HepG2 (cell line): ENCODE measurements at regions not wholly inside any gene's neighbourhood (a gene's known extent, or its start where the extent isn't known, plus 50 kb on each side); places are given as distances from the start of the nearest gene placed in this dataset.

Experiments
- ATAC-seq: fragments of 200-7000 bp; cut with Tn5 transposase; 3 replicates; pipeline ENCODE4 v1.9.1; 2020; ENCODE audit warnings: mild to moderate bottlenecking, moderate library complexity
- BruUV-seq: library from RNA; stranded (reverse); fragments of 400-500 nt; replicated peaks from 2 replicates; lab custom pipeline; 2021; lab: Mats Ljungman, UMichigan
- CTCF ChIA-PET: fragments of 300-600 bp; formaldehyde crosslinking; extraction: SDS; loops from one replicate; lab custom pipeline; 2021; ENCODE audit warnings: low total read pairs, inconsistent platforms, low intra/inter-chr PET ratio; lab: Yijun Ruan, JAX
- POLR2A ChIA-PET: fragments of 350-600 bp; sonication (Branson Sonifier 250); formaldehyde crosslinking; loops from one replicate; lab custom pipeline; 2020; ENCODE audit warnings: antibody characterized with exemption, inconsistent platforms; lab: Yijun Ruan, JAX
- DNase-seq: peaks from one replicate; pipeline ENCODE4 v3.0.0-alpha.2; 2015; ENCODE audit warnings: low spot score
- FAIRE-seq: peaks from 3 replicates; lab custom pipeline; 2011; peaks lifted over from hg19 to GRCh38; lab: Jason Lieb, UNC
- H2AFZ ChIP-seq: one replicate; pipeline ENCODE4 v1.6.1; 2011; ENCODE audit warnings: low read length, inconsistent platforms
- H3K27ac ChIP-seq: fragments of 300-600 bp; 3 replicates; pipeline ENCODE4 v1.8.0; 2011; ENCODE audit warnings: mixed run types, mild to moderate bottlenecking, mixed read lengths, low read length, inconsistent platforms; ENCODE audit not compliant: insufficient read depth; ENCODE audit errors: extremely low read length
- H3K27me3 ChIP-seq, 2 experiments: fragments of 200-600 bp in 1 of 2; 2 replicates in 1 of 2; 3 replicates in 1 of 2; pipeline versions ENCODE4 v1.6.0 to v1.8.0; 2011; ENCODE audit warnings: low read length in 2 of 2, mild to moderate bottlenecking in 2 of 2, moderate library complexity in 2 of 2, inconsistent platforms in 1 of 2; ENCODE audit not compliant: insufficient read depth in 2 of 2, control insufficient read depth in 1 of 2
- H3K36me3 ChIP-seq, 2 experiments: fragments of 200-600 bp in 1 of 2; replicated peaks in 1 of 2; 2 replicates in 1 of 2; 3 replicates in 1 of 2; pipeline versions ENCODE4 v1.5.1 to v1.8.0; 2011; ENCODE audit warnings: low read length in 2 of 2, inconsistent platforms in 1 of 2; ENCODE audit not compliant: insufficient read depth in 2 of 2, control insufficient read depth in 1 of 2
- H3K4me1 ChIP-seq: 2 replicates; pipeline ENCODE4 v1.5.1; 2012; ENCODE audit warnings: low read length, inconsistent platforms; ENCODE audit not compliant: insufficient read depth
- H3K4me2 ChIP-seq: 2 replicates; pipeline ENCODE4 v1.6.0; 2011; ENCODE audit warnings: low read depth, low read length, inconsistent platforms
- H3K4me3 ChIP-seq, 3 experiments: fragments of 200-600 bp in 1 of 3; sonication (generic), shearing (Covaris generic) in 1 of 3; replicated peaks in 1 of 3; 2 replicates each; pipeline ENCODE4 v1.5.1; 2011 to 2016; ENCODE audit warnings: low read length in 3 of 3, inconsistent platforms in 2 of 3, low read depth in 2 of 3, mild to moderate bottlenecking in 2 of 3, control low read depth in 1 of 3, mixed read lengths in 1 of 3; ENCODE audit not compliant: insufficient read depth in 1 of 3
- H3K79me2 ChIP-seq: one replicate; pipeline ENCODE4 v1.6.1; 2011; ENCODE audit warnings: low read length, inconsistent platforms; ENCODE audit not compliant: insufficient read depth
- H3K9ac ChIP-seq: 2 replicates; pipeline ENCODE4 v1.6.0; 2011; ENCODE audit warnings: mild to moderate bottlenecking, low read depth, low read length, inconsistent platforms; ENCODE audit not compliant: insufficient read depth
- H3K9me3 ChIP-seq: 2 replicates; pipeline ENCODE4 v1.5.1; 2012; ENCODE audit warnings: mild to moderate bottlenecking, low read length
- H4K20me1 ChIP-seq: 2 replicates; pipeline ENCODE4 v1.6.0; 2011; ENCODE audit warnings: inconsistent platforms, mild to moderate bottlenecking, low read length, moderate library complexity; ENCODE audit not compliant: insufficient read depth
- ARNT ChIP-seq: fragments of 450-650 bp; IDR thresholded peaks from 2 replicates; pipeline ENCODE4 v1.6.1; 2017
- BORCS8-MEF2B ChIP-seq: sonication (generic); formaldehyde crosslinking; IDR thresholded peaks from 2 replicates; pipeline ENCODE4 v1.8.0; 2022; ENCODE audit warnings: mild to moderate bottlenecking, missing genetic modification reagents
- DDIT3 ChIP-seq: sonication (generic); formaldehyde crosslinking; IDR thresholded peaks from 2 replicates; pipeline ENCODE4 v1.4.0; 2020; ENCODE audit warnings: mild to moderate bottlenecking, missing genetic modification reagents
- EZH2 ChIP-seq: conservative IDR thresholded peaks from 2 replicates; pipeline ENCODE4 v1.6.1; 2012; ENCODE audit warnings: mild to moderate bottlenecking, low read depth, low read length, moderate library complexity
- JARID2 ChIP-seq: sonication (generic); formaldehyde crosslinking; IDR thresholded peaks from 2 replicates; pipeline ENCODE4 v1.8.1; 2023; ENCODE audit warnings: missing genetic modification reagents, inconsistent platforms; ENCODE audit not compliant: insufficient replicate concordance
- KDM5B ChIP-seq: sonication (generic); formaldehyde crosslinking; IDR thresholded peaks from 2 replicates; pipeline ENCODE4 v1.4.0; 2020; ENCODE audit warnings: missing genetic modification reagents, mild to moderate bottlenecking, borderline replicate concordance
- KIAA2018 ChIP-seq: sonication (generic); formaldehyde crosslinking; IDR thresholded peaks from 2 replicates; pipeline ENCODE4 v1.5.0; 2020; ENCODE audit warnings: mild to moderate bottlenecking, missing genetic modification reagents, borderline replicate concordance
- KLF13 ChIP-seq: sonication (generic); formaldehyde crosslinking; IDR thresholded peaks from 2 replicates; pipeline ENCODE4 v1.4.0; 2020; ENCODE audit warnings: mild to moderate bottlenecking, missing genetic modification reagents
- SMAD1 ChIP-seq: sonication (generic); formaldehyde crosslinking; IDR thresholded peaks from 2 replicates; pipeline ENCODE4 v1.4.0; 2020; ENCODE audit warnings: missing genetic modification reagents, low read depth, mild to moderate bottlenecking, borderline replicate concordance
- SOX5 ChIP-seq: IDR thresholded peaks from 2 replicates; pipeline ENCODE4 v1.6.1; 2016; ENCODE audit warnings: borderline replicate concordance
- SUZ12 ChIP-seq: fragments of 150-350 bp; IDR thresholded peaks from 2 replicates; pipeline ENCODE4 v1.6.1; 2014; ENCODE audit warnings: low read depth, low read length
- ZNF282 ChIP-seq: fragments of 450-650 bp; IDR thresholded peaks from 2 replicates; pipeline ENCODE4 v1.6.1; 2018; ENCODE audit not compliant: partially characterized antibody
- ZNF687 ChIP-seq: sonication (generic); formaldehyde crosslinking; IDR thresholded peaks from 2 replicates; pipeline ENCODE4 v1.5.1; 2020; ENCODE audit warnings: mild to moderate bottlenecking, missing genetic modification reagents, moderate library complexity
- WGBS: methylation state at CpG from one replicate; pipeline ENCODE4 v1.1.6; 2017; ENCODE audit warnings: low lambda C conversion rate; 5-methylcytosine and 5-hydroxymethylcytosine counted together
- in situ Hi-C: cut with HindIII; loops from 2 replicates; pipeline ENCODE4 v1.10.0; 2017; ENCODE audit warnings: low pct_unique_long_range_greater_than_20kb; ENCODE audit not compliant: extremely low pct_ligation_motif_present
- intact Hi-C: fragments of 100-400 bp; cut with micrococcal nuclease; formaldehyde crosslinking; loops from one replicate; pipeline ENCODE4 v1.10.0; 2022; ENCODE audit not compliant: unreplicated experiment

- no TSS peak for BruUV-seq
- H3K27ac ChIP-seq, result no peak overlapping the region
- intact Hi-C loops (no loop called here), in situ Hi-C loops (loop anchor here (25.0 kb wide), 2 partner anchors 981 to 1406 kb away; no protein-coding TSS in a partner anchor)
- H3K4me3 ChIP-seq, result no peak overlapping the region
- POLR2A ChIA-PET, result no interaction called here
- WGBS, result 6% methylated on average over 2 of the region's 2 CpGs
- CTCF ChIA-PET, result no interaction called here
- peaks cover 0 to 7% of the 10 kb centered on the region in 2 experiments; a peak in 2 of 5 replicates for H3K27me3 ChIP-seq
- no peak overlapping the region for H2AFZ ChIP-seq
- no peak overlapping the region for H3K4me2 ChIP-seq
- H3K79me2 ChIP-seq, result no peaks in the 10 kb centered on the region
- no peaks in the 10 kb centered on the region for H3K36me3 ChIP-seq
- no peaks in the 10 kb centered on the region for H3K9me3 ChIP-seq
- H3K4me1 ChIP-seq, result no peaks in the 10 kb centered on the region
- H4K20me1 ChIP-seq, result no peaks in the 10 kb centered on the region
- FAIRE-seq (no peak), DNase-seq (no peak), ATAC-seq (no peak)
- H3K9ac ChIP-seq, result no peak overlapping the region
- TF ChIP-seq ZNF282 (no peak), SUZ12 (no peak), SMAD1 (no peak), KLF13 (CRISPR knock-in tag) (no peak), ZNF687 (CRISPR knock-in tag) (no peak), EZH2 (no peak), DDIT3 (no peak), KDM5B (CRISPR knock-in tag) (no peak), JARID2 (no peak), KIAA2018 (CRISPR knock-in tag) (no peak), BORCS8-MEF2B (CRISPR knock-in tag) (no peak), ARNT (no peak), SOX5 (CRISPR knock-in tag) (no peak)
Observed at GRCh38 chr7:94280851-94281250, 113.8 kb upstream of the COL1A2 start.
